ENCODE measurements at regions not wholly inside any gene's neighbourhood (a gene's known extent, or its start where the extent isn't known, plus 50 kb on each side); places are given as distances from the start of the nearest gene placed in this dataset.
"Not testable (repeated sequence)": the region's sequence is repeated elsewhere in the genome, so short reads cannot be mapped to it uniquely, and the experiment has no call there.

DNA sequence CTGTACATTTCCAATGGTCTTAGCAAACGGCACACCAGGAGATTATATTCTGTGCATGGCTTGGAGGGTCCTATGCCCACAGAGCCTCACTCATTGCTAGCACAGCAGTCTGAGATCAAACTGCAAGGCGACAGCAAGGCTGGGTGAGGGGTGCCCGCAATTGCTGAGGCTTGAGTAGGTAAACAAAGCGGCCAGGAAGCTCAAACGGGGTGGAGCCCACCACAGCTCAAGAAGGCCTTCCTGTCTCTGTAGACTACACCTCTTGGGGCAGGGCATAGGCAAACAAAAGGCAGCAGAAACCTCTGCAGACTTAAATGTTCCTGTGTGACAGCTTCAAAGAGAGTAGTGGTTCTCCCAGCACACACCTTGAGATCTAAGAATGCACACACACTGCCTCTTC, 91.3 kb downstream of the OR4A5 start:
- not testable (repeated sequence) for DNase-seq

DNA sequence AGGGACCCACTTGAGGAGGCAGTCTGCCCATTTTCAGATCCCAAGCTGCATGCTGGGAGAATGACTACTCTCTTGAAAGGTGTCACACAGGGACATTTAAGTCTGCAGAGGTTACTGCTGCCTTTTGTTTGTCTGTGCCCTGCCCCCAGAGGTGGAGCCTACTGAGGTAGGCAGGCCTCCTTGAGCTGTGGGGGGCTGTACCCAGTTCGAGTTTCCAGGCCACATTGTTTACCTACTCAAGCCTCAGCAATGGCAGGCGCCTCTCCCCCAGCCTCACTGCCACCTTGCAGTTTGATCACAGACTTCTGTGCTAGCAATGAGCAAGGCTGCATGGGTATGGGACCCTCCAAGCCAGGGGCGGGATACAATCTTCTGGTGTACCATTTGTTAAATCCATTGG, 126.0 kb downstream of the OR4A5 start:
- DNase-seq: no peak

DNA sequence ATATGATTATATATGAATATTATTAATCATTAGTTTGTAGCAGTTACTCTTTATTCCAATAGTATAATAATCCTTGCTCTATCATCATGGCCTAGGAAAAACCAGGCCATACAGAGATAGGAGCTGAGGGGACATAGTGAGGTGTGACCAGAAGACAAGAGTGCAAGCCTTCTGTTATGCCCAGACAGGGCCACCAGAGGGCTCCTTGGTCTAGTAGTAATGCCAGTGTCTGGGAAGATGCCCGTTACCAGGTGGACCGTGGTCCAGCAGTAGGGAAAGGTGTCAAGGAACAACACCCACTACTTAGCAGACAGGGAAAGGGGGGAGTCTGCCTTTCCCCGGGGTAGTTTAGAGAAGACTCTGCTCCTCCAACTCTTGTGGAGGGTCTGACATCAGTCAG, 148.4 kb downstream of the OR4A5 start:
- peak; percentile 1 for DNase-seq

Data from activated CD4-positive, alpha-beta T cell treated with anti-CD3 and anti-CD28 coated beads for 48 hours (primary cell).